ENCODE measurements at regions not wholly inside any gene's neighbourhood (a gene's known extent, or its start where the extent isn't known, plus 50 kb on each side); places are given as distances from the start of the nearest gene placed in this dataset.

DNA sequence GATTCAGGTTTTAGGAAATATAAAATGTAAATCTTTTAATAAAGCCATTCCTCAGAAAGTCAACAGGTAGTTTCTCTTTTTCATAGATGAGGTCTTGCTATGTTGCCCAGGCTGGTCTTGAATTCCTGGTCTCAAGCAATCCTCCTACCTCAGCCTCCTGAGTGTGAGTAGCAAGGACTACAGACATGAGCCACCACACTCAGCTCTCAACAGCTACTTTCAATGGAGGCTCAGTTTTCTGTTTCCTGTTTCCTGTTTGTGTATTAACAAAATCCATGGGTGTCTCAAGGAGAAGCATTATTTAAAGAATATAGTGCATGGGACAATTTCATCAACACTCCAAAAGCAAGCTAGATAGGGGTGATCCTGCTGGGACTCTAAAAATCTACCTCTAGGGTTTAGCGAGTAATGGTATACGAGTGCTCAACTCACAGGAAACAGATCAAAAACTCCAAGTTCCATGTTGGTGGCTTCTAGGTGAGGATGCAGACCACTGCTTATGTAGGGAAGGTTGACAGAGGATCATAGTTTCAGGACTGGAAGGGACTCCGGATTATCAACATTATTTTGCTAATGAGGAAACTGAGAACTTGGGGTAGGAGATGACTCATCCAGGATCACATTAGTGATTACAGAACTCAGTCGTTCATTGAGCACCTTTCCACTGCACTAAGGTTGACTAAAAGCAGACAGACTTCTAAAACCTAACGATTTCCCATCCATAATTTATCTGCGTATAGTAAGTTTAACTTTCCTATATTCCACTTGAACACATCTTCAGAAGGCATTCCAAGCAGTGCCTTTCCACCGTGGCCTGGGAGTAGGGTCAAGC lies 61.7 kb upstream of the WIPF1 start:
- Mint-ChIP-seq H3K27ac (no peak overlapping the region), H3K4me3 (no peak overlapping the region), H3K4me1 (peaks cover 43% of the 10 kb centered on the region), H3K9me3 (no peaks in the 10 kb centered on the region), H3K36me3 (peaks cover 16% of the 10 kb centered on the region), H3K27me3 (no peaks in the 10 kb centered on the region)
- ATAC-seq, result no peak

DNA sequence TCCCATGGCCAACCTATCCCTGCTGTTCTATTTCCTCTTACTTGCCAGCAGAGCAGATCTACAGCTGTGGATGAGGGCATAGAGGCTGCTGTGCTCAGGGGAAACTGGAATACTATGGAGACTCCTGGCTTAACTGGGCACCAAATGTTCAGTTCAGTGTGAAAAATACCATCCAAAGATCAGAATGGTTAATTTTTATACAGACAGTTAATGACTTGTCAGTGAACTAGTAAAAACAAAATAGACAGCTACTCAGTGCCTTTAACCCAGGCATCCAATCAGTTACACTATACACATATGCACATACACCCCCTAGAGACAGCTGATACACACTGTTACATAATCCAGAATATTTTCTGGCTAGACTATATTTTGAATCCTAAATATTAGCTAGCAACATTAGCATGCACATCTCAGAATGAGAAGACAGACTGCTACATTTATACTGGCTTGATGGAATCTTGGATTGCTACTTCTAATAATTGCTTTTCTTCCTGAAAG lies 59.1 kb upstream of the WIPF1 start:
- Mint-ChIP-seq H3K4me1 (peaks cover 28% of the 10 kb centered on the region), H3K27me3 (no peaks in the 10 kb centered on the region), H3K4me3 (no peak overlapping the region), H3K9me3 (no peaks in the 10 kb centered on the region), H3K36me3 (peaks cover 16% of the 10 kb centered on the region), H3K27ac (no peak overlapping the region)
- no peak for ATAC-seq

DNA sequence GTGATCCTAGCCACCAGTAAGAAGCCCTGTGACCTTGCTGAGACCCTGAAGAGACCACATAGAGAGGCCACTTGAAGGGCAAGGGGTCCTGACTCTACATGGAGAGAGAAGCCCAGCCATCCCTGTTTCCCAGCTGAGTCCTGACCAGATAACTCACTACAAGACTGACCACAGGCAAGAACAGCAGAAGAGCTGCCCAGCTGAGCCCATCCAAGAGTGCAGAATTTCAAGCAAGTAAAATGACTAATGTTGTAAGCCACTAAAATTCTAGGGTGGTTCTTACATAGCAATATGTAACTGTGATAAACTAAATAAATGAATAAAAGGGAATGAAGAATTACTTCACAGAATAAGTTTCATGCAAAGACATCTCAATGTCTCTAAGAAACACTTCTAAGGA lies 58.4 kb upstream of the WIPF1 start:
- peaks cover 28% of the 10 kb centered on the region for H3K4me1 Mint-ChIP-seq
- H3K27ac Mint-ChIP-seq, result no peak overlapping the region
- no peak for ATAC-seq
- no peaks in the 10 kb centered on the region for H3K9me3 Mint-ChIP-seq
- H3K27me3 Mint-ChIP-seq, result no peaks in the 10 kb centered on the region
- no peak overlapping the region for H3K4me3 Mint-ChIP-seq
- H3K36me3 Mint-ChIP-seq, result peaks cover 16% of the 10 kb centered on the region

DNA sequence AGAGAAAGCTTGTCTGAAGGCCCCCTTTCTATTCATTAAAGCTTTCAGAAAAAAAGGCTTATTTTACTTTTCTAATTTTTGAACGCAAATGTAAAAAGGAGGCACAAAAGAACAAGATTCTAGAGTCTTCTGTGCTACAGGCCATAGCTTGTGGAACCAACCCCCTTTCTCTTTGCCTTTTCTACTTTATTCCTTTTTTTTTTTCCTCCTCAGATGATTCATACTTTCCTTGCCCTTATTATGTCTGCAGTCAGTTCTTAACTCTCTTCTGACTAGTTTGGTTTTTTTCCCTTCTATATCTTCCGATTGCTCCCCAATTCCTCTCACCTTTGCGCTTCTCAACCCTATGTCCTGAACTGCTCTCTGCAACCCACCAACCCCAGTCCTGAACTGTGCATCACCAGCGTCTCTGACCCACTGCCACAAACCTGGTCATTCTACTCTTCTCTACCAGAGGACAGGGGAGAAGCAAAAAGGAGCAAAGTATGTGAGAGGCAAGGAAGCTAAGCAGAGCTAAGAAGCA lies 56.9 kb upstream of the WIPF1 start:
- H3K27me3 Mint-ChIP-seq, result no peaks in the 10 kb centered on the region
- H3K9me3 Mint-ChIP-seq, result peaks cover 2% of the 10 kb centered on the region
- peaks cover 38% of the 10 kb centered on the region for H3K4me1 Mint-ChIP-seq
- H3K36me3 Mint-ChIP-seq, result peaks cover 25% of the 10 kb centered on the region
- no peak overlapping the region for H3K4me3 Mint-ChIP-seq
- peak overlapping the region; percentile 1 for H3K27ac Mint-ChIP-seq
- no peak for ATAC-seq

DNA sequence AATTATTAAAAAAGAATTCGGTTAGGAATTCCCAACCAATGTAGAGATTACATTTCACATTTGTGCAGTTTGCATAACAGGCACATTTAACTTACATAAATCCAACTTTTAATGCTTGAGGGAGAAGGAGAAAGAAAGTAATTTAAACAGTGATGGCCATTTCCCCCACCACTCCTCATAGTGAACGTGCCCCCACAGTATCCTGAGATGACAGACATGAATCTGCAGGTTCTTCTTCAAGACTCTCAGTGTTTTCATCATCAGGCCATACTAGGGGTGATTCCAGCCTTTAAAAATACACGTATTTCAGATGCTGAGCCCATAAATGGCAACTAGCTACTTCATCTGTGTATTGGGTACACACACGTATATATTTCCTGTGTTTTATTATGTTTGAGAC lies 51.3 kb upstream of the WIPF1 start:
- Mint-ChIP-seq H3K4me1 (peaks cover 18% of the 10 kb centered on the region), H3K27me3 (no peaks in the 10 kb centered on the region), H3K36me3 (peaks cover 18% of the 10 kb centered on the region), H3K27ac (no peak overlapping the region), H3K9me3 (peaks cover 2% of the 10 kb centered on the region), H3K4me3 (no peak overlapping the region)
- ATAC-seq, result no peak

Measured in stimulated activated memory B cell treated with anti-CD40 and anti-IgM and Interleukin-4, amounts not matched to agents 10 μg/mL and 1 μg/mL and 100 μg/mL, for 72 hours (primary cell).